NT2/D1 (cell line): ENCODE measurements at regions not wholly inside any gene's neighbourhood (a gene's known extent, or its start where the extent isn't known, plus 50 kb on each side); places are given as distances from the start of the nearest gene placed in this dataset.

Source experiments
- DNase-seq: peaks from one replicate; pipeline ENCODE4 v3.0.0-alpha.2; 2011; ENCODE audit warnings: low read depth, low spot score
- H3K27me3 ChIP-seq: 2 replicates; pipeline ENCODE4 v1.6.0; 2011; ENCODE audit warnings: mild to moderate bottlenecking; ENCODE audit not compliant: insufficient read length, insufficient read depth
- H3K36me3 ChIP-seq: 2 replicates; pipeline ENCODE4 v1.6.1; 2011; ENCODE audit warnings: mild to moderate bottlenecking, low read length, mixed read lengths; ENCODE audit not compliant: insufficient read depth, insufficient read length
- H3K4me1 ChIP-seq: 2 replicates; pipeline ENCODE4 v1.5.1; 2011; ENCODE audit not compliant: insufficient read depth, insufficient read length
- H3K4me3 ChIP-seq: 2 replicates; pipeline ENCODE4 v1.5.1; 2011; ENCODE audit warnings: low read depth; ENCODE audit not compliant: insufficient read length
- H3K9ac ChIP-seq: 2 replicates; pipeline ENCODE4 v1.6.0; 2011; ENCODE audit warnings: low read depth; ENCODE audit not compliant: insufficient read length
- H3K9me3 ChIP-seq: 2 replicates; pipeline ENCODE4 v1.5.1; 2011; ENCODE audit warnings: mild to moderate bottlenecking, low read length; ENCODE audit not compliant: insufficient read depth
- SUZ12 ChIP-seq: IDR thresholded peaks from 2 replicates; pipeline ENCODE4 v1.6.1; 2011; ENCODE audit not compliant: insufficient read length, insufficient read depth; ENCODE audit errors: extremely low read depth
- YY1 ChIP-seq: IDR thresholded peaks from 2 replicates; pipeline ENCODE4 v1.6.1; 2011; ENCODE audit not compliant: insufficient read length, insufficient read depth
- ZNF274 ChIP-seq: IDR thresholded peaks from 2 replicates; pipeline ENCODE4 v1.6.1; 2011; ENCODE audit warnings: mild to moderate bottlenecking, low read depth, low read length

GRCh38 chr12:18810537-18811253, 72.8 kb downstream of the CAPZA3 start:
- no peaks in the 10 kb centered on the region for H3K27me3 ChIP-seq
- no peak for DNase-seq
- no peak overlapping the region for H3K9ac ChIP-seq
- no peak overlapping the region for H3K4me3 ChIP-seq
- H3K36me3 ChIP-seq = no peaks in the 10 kb centered on the region
- TF ChIP-seq YY1 (no peak), SUZ12 (no peak), ZNF274 (no peak)
- H3K4me1 ChIP-seq = no peaks in the 10 kb centered on the region
- no peaks in the 10 kb centered on the region for H3K9me3 ChIP-seq

- Histone ChIP-seq H3K9me3 (no peaks in the 10 kb centered on the region), H3K4me1 (no peaks in the 10 kb centered on the region), H3K9ac (no peak overlapping the region), H3K36me3 (no peaks in the 10 kb centered on the region), H3K4me3 (no peak overlapping the region), H3K27me3 (no peaks in the 10 kb centered on the region)
- TF ChIP-seq YY1 (no peak), ZNF274 (no peak), SUZ12 (no peak)
- no peak for DNase-seq
Measured at GRCh38 chr12:18811273-18811672, 73.4 kb downstream of the CAPZA3 start.

- H3K4me1 ChIP-seq = no peaks in the 10 kb centered on the region
- TF ChIP-seq SUZ12 (no peak), YY1 (no peak), ZNF274 (no peak)
- DNase-seq = no peak
- H3K9me3 ChIP-seq = no peaks in the 10 kb centered on the region
- no peak overlapping the region for H3K9ac ChIP-seq
- H3K27me3 ChIP-seq = no peaks in the 10 kb centered on the region
- H3K4me3 ChIP-seq = no peak overlapping the region
- no peaks in the 10 kb centered on the region for H3K36me3 ChIP-seq
Measured at GRCh38 chr12:18813753-18814152, 75.8 kb downstream of the CAPZA3 start.

GRCh38 chr12:18818579-18819268, 80.8 kb downstream of the CAPZA3 start:
- no peaks in the 10 kb centered on the region for H3K9me3 ChIP-seq
- no peak overlapping the region for H3K9ac ChIP-seq
- no peak for DNase-seq
- H3K27me3 ChIP-seq = no peaks in the 10 kb centered on the region
- no peaks in the 10 kb centered on the region for H3K4me1 ChIP-seq
- H3K36me3 ChIP-seq = no peaks in the 10 kb centered on the region
- TF ChIP-seq SUZ12 = no peak
- TF ChIP-seq YY1 = no peak
- TF ChIP-seq ZNF274 = no peak
- no peak overlapping the region for H3K4me3 ChIP-seq

- H3K36me3 ChIP-seq = no peaks in the 10 kb centered on the region
- H3K4me1 ChIP-seq = no peaks in the 10 kb centered on the region
- H3K27me3 ChIP-seq = no peaks in the 10 kb centered on the region
- no peak overlapping the region for H3K4me3 ChIP-seq
- TF ChIP-seq YY1 = no peak
- TF ChIP-seq SUZ12 = no peak
- TF ChIP-seq ZNF274 = no peak
- H3K9ac ChIP-seq = no peak overlapping the region
- H3K9me3 ChIP-seq = no peaks in the 10 kb centered on the region
- DNase-seq = no peak
Measured at GRCh38 chr12:18819484-18819883, 81.6 kb downstream of the CAPZA3 start.

GRCh38 chr12:18823461-18823860, 85.5 kb downstream of the CAPZA3 start:
- no peaks in the 10 kb centered on the region for H3K4me1 ChIP-seq
- peaks cover 5% of the 10 kb centered on the region; the same call in 1 of the 2 replicates for H3K9me3 ChIP-seq
- H3K36me3 ChIP-seq = no peaks in the 10 kb centered on the region
- H3K27me3 ChIP-seq = no peaks in the 10 kb centered on the region
- H3K9ac ChIP-seq = no peak overlapping the region
- TF ChIP-seq SUZ12 = no peak
- TF ChIP-seq ZNF274 = no peak
- no peak for TF ChIP-seq YY1
- no peak overlapping the region for H3K4me3 ChIP-seq
- DNase-seq = no peak

- TF ChIP-seq SUZ12 = no peak
- TF ChIP-seq ZNF274 = no peak
- H3K36me3 ChIP-seq = no peaks in the 10 kb centered on the region
- H3K4me3 ChIP-seq = no peak overlapping the region
- no peaks in the 10 kb centered on the region for H3K27me3 ChIP-seq
- no peak for DNase-seq
- peaks cover 13% of the 10 kb centered on the region for H3K9me3 ChIP-seq
- no peaks in the 10 kb centered on the region for H3K4me1 ChIP-seq
- H3K9ac ChIP-seq = no peak overlapping the region
Measured at GRCh38 chr12:18824287-18824686, 86.4 kb downstream of the CAPZA3 start.
